Breast epithelium (tissue), 3 donors: ENCODE measurements at regions not wholly inside any gene's neighbourhood (a gene's known extent, or its start where the extent isn't known, plus 50 kb on each side); places are given as distances from the start of the nearest gene placed in this dataset.

Source experiments
- CTCF ChIP-seq, 3 donors: fragments of 450-650 bp; IDR thresholded peaks; one replicate each; pipeline ENCODE4 v1.5.1; 2016 to 2017; ENCODE audit warnings: antibody characterized with exemption in 3 of 3, mild to moderate bottlenecking in 3 of 3, moderate library complexity in 3 of 3
- POLR2AphosphoS5 ChIP-seq, 3 donors: sonication (generic); formaldehyde crosslinking; IDR thresholded peaks; one replicate each; pipeline ENCODE4 v1.6.1; 2017; ENCODE audit warnings: antibody characterized with exemption in 3 of 3

GRCh38 chr4:18945464-18945863 is 923.9 kb upstream of the LCORL start:
- TF ChIP-seq CTCF (IDR thresholded peaks at IDR 0.05) = no peak
- TF ChIP-seq POLR2AphosphoS5 (IDR thresholded peaks at IDR 0.05) = no peak
